ENCODE measurements at regions not wholly inside any gene's neighbourhood (a gene's known extent, or its start where the extent isn't known, plus 50 kb on each side); places are given as distances from the start of the nearest gene placed in this dataset.

- no peak for TF ChIP-seq POLR2A (IDR thresholded peaks at IDR 0.05)
- TF ChIP-seq POLR2AphosphoS5 (IDR thresholded peaks at IDR 0.05): no peak
- TF ChIP-seq CTCF (IDR thresholded peaks at IDR 0.05): no peak
- no peak for TF ChIP-seq EP300 (IDR thresholded peaks at IDR 0.05)
Measured at GRCh38 chr17:15124746-15125145, 140.4 kb downstream of the PMP22 start.
